ENCODE measurements at regions not wholly inside any gene's neighbourhood (a gene's known extent, or its start where the extent isn't known, plus 50 kb on each side); places are given as distances from the start of the nearest gene placed in this dataset.

- no peak for DNase-seq (ENCODE audit: low read depth in 1 of 2, low spot score in 1 of 2)
- TF ChIP-seq SPI1 (IDR thresholded peaks at IDR 0.05; ENCODE audit: borderline replicate concordance, low read depth) (no peak), CTCF (IDR thresholded peaks at IDR 0.05; ENCODE audit: insufficient read depth, low read length) (no peak), GABPA (IDR thresholded peaks at IDR 0.05; ENCODE audit: low read depth) (no peak), REST (IDR thresholded peaks at IDR 0.05; ENCODE audit: insufficient replicate concordance, low read depth) (no peak), POLR2AphosphoS5 (IDR thresholded peaks at IDR 0.05; ENCODE audit: low read depth) (no peak)
- no peak overlapping the region for H3K27ac ChIP-seq (replicated peaks)
- H3K27me3 ChIP-seq (ENCODE audit: insufficient read depth, poor library complexity, severe bottlenecking): no peaks in the 10 kb centered on the region
- no peak overlapping the region for H3K4me3 ChIP-seq (replicated peaks; ENCODE audit: insufficient read depth, low read length)
Measured at GRCh38 chr16:62177351-62178203, 141.3 kb upstream of the CDH8 start.

GRCh38 chr16:62170642-62171041, 134.4 kb upstream of the CDH8 start:
- TF ChIP-seq CTCF (IDR thresholded peaks at IDR 0.05; ENCODE audit: insufficient read depth, low read length): no peak
- TF ChIP-seq POLR2AphosphoS5 (IDR thresholded peaks at IDR 0.05; ENCODE audit: low read depth): no peak
- TF ChIP-seq REST (IDR thresholded peaks at IDR 0.05; ENCODE audit: insufficient replicate concordance, low read depth): no peak
- no peak for TF ChIP-seq GABPA (IDR thresholded peaks at IDR 0.05; ENCODE audit: low read depth)
- TF ChIP-seq SPI1 (IDR thresholded peaks at IDR 0.05; ENCODE audit: borderline replicate concordance, low read depth): no peak
- no peak overlapping the region for H3K4me3 ChIP-seq (replicated peaks; ENCODE audit: insufficient read depth, low read length)
- no peaks in the 10 kb centered on the region for H3K27me3 ChIP-seq (ENCODE audit: insufficient read depth, poor library complexity, severe bottlenecking)
- DNase-seq (ENCODE audit: low read depth in 1 of 2, low spot score in 1 of 2): no peak
- no peak overlapping the region for H3K27ac ChIP-seq (replicated peaks)

GRCh38 chr16:62167551-62167950, 131.3 kb upstream of the CDH8 start:
- TF ChIP-seq GABPA (IDR thresholded peaks at IDR 0.05; ENCODE audit: low read depth): no peak
- TF ChIP-seq CTCF (IDR thresholded peaks at IDR 0.05; ENCODE audit: insufficient read depth, low read length): no peak
- no peak for TF ChIP-seq REST (IDR thresholded peaks at IDR 0.05; ENCODE audit: insufficient replicate concordance, low read depth)
- TF ChIP-seq SPI1 (IDR thresholded peaks at IDR 0.05; ENCODE audit: borderline replicate concordance, low read depth): no peak
- no peak for TF ChIP-seq POLR2AphosphoS5 (IDR thresholded peaks at IDR 0.05; ENCODE audit: low read depth)
- no peaks in the 10 kb centered on the region for H3K27me3 ChIP-seq (ENCODE audit: insufficient read depth, poor library complexity, severe bottlenecking)
- no peak overlapping the region for H3K4me3 ChIP-seq (replicated peaks; ENCODE audit: insufficient read depth, low read length)
- no peak for DNase-seq (ENCODE audit: low read depth in 1 of 2, low spot score in 1 of 2)
- H3K27ac ChIP-seq (replicated peaks): no peak overlapping the region

Measured in HL-60 (cell line).